ENCODE measurements at regions not wholly inside any gene's neighbourhood (a gene's known extent, or its start where the extent isn't known, plus 50 kb on each side); places are given as distances from the start of the nearest gene placed in this dataset.

- no peak overlapping the region for H3K4me3 ChIP-seq (ENCODE audit: control insufficient read depth, low read depth, low read length)
- TF ChIP-seq CTCF (IDR thresholded peaks at IDR 0.05; ENCODE audit: control insufficient read depth, insufficient read depth, low read depth, low read length, missing control alignments), result no peak
- DNase-seq (ENCODE audit: low read depth), result no peak
Observed at GRCh38 chr2:191514613-191515012, 163.3 kb upstream of the NABP1 start.

GRCh38 chr2:191515551-191515950 is 162.4 kb upstream of the NABP1 start:
- no peak for TF ChIP-seq CTCF (IDR thresholded peaks at IDR 0.05; ENCODE audit: control insufficient read depth, insufficient read depth, low read depth, low read length, missing control alignments)
- no peak overlapping the region for H3K4me3 ChIP-seq (ENCODE audit: control insufficient read depth, low read depth, low read length)
- no peak for DNase-seq (ENCODE audit: low read depth)

GRCh38 chr2:191516260-191516659 is 161.7 kb upstream of the NABP1 start:
- no peak for TF ChIP-seq CTCF (IDR thresholded peaks at IDR 0.05; ENCODE audit: control insufficient read depth, insufficient read depth, low read depth, low read length, missing control alignments)
- no peak for DNase-seq (ENCODE audit: low read depth)
- H3K4me3 ChIP-seq (ENCODE audit: control insufficient read depth, low read depth, low read length), result no peak overlapping the region

GRCh38 chr2:191521608-191522208 is 156.2 kb upstream of the NABP1 start:
- DNase-seq (ENCODE audit: low read depth), result no peak
- H3K4me3 ChIP-seq (ENCODE audit: control insufficient read depth, low read depth, low read length), result no peak overlapping the region
- TF ChIP-seq CTCF (IDR thresholded peaks at IDR 0.05; ENCODE audit: control insufficient read depth, insufficient read depth, low read depth, low read length, missing control alignments), result peak; percentile 71

- DNase-seq (ENCODE audit: low read depth), result no peak
- no peak overlapping the region for H3K4me3 ChIP-seq (ENCODE audit: control insufficient read depth, low read depth, low read length)
- TF ChIP-seq CTCF (IDR thresholded peaks at IDR 0.05; ENCODE audit: control insufficient read depth, insufficient read depth, low read depth, low read length, missing control alignments), result no peak
Observed at GRCh38 chr2:191522478-191523120, 155.3 kb upstream of the NABP1 start.

- TF ChIP-seq CTCF (IDR thresholded peaks at IDR 0.05; ENCODE audit: control insufficient read depth, insufficient read depth, low read depth, low read length, missing control alignments), result no peak
- H3K4me3 ChIP-seq (ENCODE audit: control insufficient read depth, low read depth, low read length), result no peak overlapping the region
- no peak for DNase-seq (ENCODE audit: low read depth)
Observed at GRCh38 chr2:191526091-191526490, 151.8 kb upstream of the NABP1 start.
